Trophoblast cell (in vitro differentiated cells and primary cell): ENCODE measurements at regions not wholly inside any gene's neighbourhood (a gene's known extent, or its start where the extent isn't known, plus 50 kb on each side); places are given as distances from the start of the nearest gene placed in this dataset.

Experiments
- DNase-seq, 2 donors: peaks; one replicate each; pipeline ENCODE4 v3.0.0-alpha.2; 2016
- H2AFZ ChIP-seq: 2 replicates; pipeline ENCODE4 v1.6.1; 2013; ENCODE audit warnings: low read length, moderate library complexity, mild to moderate bottlenecking; ENCODE audit not compliant: insufficient read depth, poor library complexity
- H2AK5ac ChIP-seq: 2 replicates; pipeline ENCODE4 v1.6.1; 2013; ENCODE audit warnings: mild to moderate bottlenecking, low read length
- H2BK120ac ChIP-seq: 2 replicates; pipeline ENCODE4 v1.6.1; 2013; ENCODE audit warnings: low read length, mild to moderate bottlenecking, moderate library complexity; ENCODE audit not compliant: insufficient read depth, poor library complexity
- H2BK12ac ChIP-seq: 2 replicates; pipeline ENCODE4 v1.6.1; 2013; ENCODE audit warnings: mild to moderate bottlenecking, low read length, moderate library complexity
- H2BK5ac ChIP-seq: 2 replicates; pipeline ENCODE4 v1.6.1; 2013; ENCODE audit warnings: low read length, low read depth, moderate library complexity, mild to moderate bottlenecking; ENCODE audit not compliant: poor library complexity
- H3K14ac ChIP-seq: 2 replicates; pipeline ENCODE4 v1.6.1; 2013; ENCODE audit warnings: mild to moderate bottlenecking, low read length
- H3K18ac ChIP-seq: 2 replicates; pipeline ENCODE4 v1.6.1; 2013; ENCODE audit warnings: mild to moderate bottlenecking, low read length
- H3K23ac ChIP-seq: 2 replicates; pipeline ENCODE4 v1.6.1; 2013; ENCODE audit warnings: low read length
- H3K27ac ChIP-seq: 2 replicates; pipeline ENCODE4 v1.5.1; 2013; ENCODE audit warnings: low read depth, mild to moderate bottlenecking, inconsistent platforms, low read length, moderate library complexity
- H3K27me3 ChIP-seq: 2 replicates; pipeline ENCODE4 v1.6.1; 2013; ENCODE audit warnings: inconsistent platforms, mild to moderate bottlenecking, low read length, moderate library complexity; ENCODE audit not compliant: insufficient read depth
- H3K36me3 ChIP-seq, 2 experiments: 1 replicate in 1 of 2; 2 replicates in 1 of 2; pipeline ENCODE4 v1.6.1; 2013; ENCODE audit warnings: low read length in 2 of 2, mild to moderate bottlenecking in 2 of 2, moderate library complexity in 1 of 2; ENCODE audit not compliant: insufficient read depth in 2 of 2, control insufficient read depth in 1 of 2
- H3K4ac ChIP-seq: 2 replicates; pipeline ENCODE4 v1.6.1; 2013; ENCODE audit warnings: low read depth, mild to moderate bottlenecking, low read length, moderate library complexity
- H3K4me1 ChIP-seq, 2 experiments: 1 replicate in 1 of 2; 2 replicates in 1 of 2; pipeline ENCODE4 v1.6.1; 2013; ENCODE audit warnings: low read length in 2 of 2, mild to moderate bottlenecking in 2 of 2, moderate library complexity in 1 of 2; ENCODE audit not compliant: insufficient read depth in 2 of 2, control insufficient read depth in 1 of 2
- H3K4me2 ChIP-seq: 2 replicates; pipeline ENCODE4 v1.6.1; 2013; ENCODE audit warnings: inconsistent platforms, mild to moderate bottlenecking, low read length, moderate library complexity
- H3K4me3 ChIP-seq: 2 replicates; pipeline ENCODE4 v1.5.1; 2013; ENCODE audit warnings: mild to moderate bottlenecking, low read depth, low read length, inconsistent platforms
- H3K79me1 ChIP-seq: one replicate; pipeline ENCODE4 v1.6.1; 2013; ENCODE audit warnings: low read length
- H3K79me2 ChIP-seq: 2 replicates; pipeline ENCODE4 v1.6.1; 2013; ENCODE audit warnings: low read length, mild to moderate bottlenecking; ENCODE audit not compliant: control insufficient read depth, insufficient read depth, poor library complexity
- H3K9ac ChIP-seq: 2 replicates; pipeline ENCODE4 v1.6.1; 2013; ENCODE audit warnings: mild to moderate bottlenecking, low read length
- H3K9me3 ChIP-seq: 2 replicates; pipeline ENCODE4 v1.6.1; 2013; ENCODE audit warnings: low read depth, mild to moderate bottlenecking, control low read depth, inconsistent platforms, low read length; ENCODE audit not compliant: insufficient read depth
- H4K12ac ChIP-seq: 2 replicates; pipeline ENCODE4 v1.6.1; 2013; ENCODE audit warnings: low read depth, mild to moderate bottlenecking, low read length, moderate library complexity
- H4K8ac ChIP-seq: 2 replicates; pipeline ENCODE4 v1.6.1; 2013; ENCODE audit warnings: low read depth, mild to moderate bottlenecking, low read length, moderate library complexity
- H4K91ac ChIP-seq: one replicate; pipeline ENCODE4 v1.6.1; 2013; ENCODE audit warnings: low read depth, mild to moderate bottlenecking, low read length, moderate library complexity
- WGBS: extraction: QIAGEN DNeasy Blood & Tissue Kit; methylation state at CpG from one replicate; pipeline ENCODE4 v1.1.7; 2013; ENCODE audit warnings: missing lambda C conversion rate; ENCODE audit not compliant: insufficient read length, insufficient coverage; ENCODE audit errors: extremely low coverage; 5-methylcytosine and 5-hydroxymethylcytosine counted together

- WGBS: no CpG with 5 or more reads among the region's 3 CpGs
- Histone ChIP-seq H3K79me2 (no peaks in the 10 kb centered on the region), H3K14ac (no peak overlapping the region), H2AK5ac (no peak overlapping the region), H3K79me1 (peaks cover 11% of the 10 kb centered on the region), H3K4ac (no peak overlapping the region), H2AFZ (no peak overlapping the region), H2BK12ac (no peak overlapping the region), H3K23ac (no peak overlapping the region), H3K27me3 (no peaks in the 10 kb centered on the region), H3K9me3 (no peaks in the 10 kb centered on the region), H2BK5ac (no peak overlapping the region), H3K9ac (no peak overlapping the region), H3K4me1 (peaks cover 18 to 29% of the 10 kb centered on the region in 2 experiments), H4K8ac (no peak overlapping the region), H3K36me3 (no peaks in the 10 kb centered on the region), H3K4me3 (no peak overlapping the region), H3K4me2 (no peak overlapping the region), H4K91ac (no peak overlapping the region), H2BK120ac (no peak overlapping the region), H3K27ac (no peak overlapping the region), H3K18ac (no peak overlapping the region), H4K12ac (no peak overlapping the region)
- peak; percentile 60 to 88 for DNase-seq
These were observed 66.3 kb upstream of the AKAP13 start for GRCh38 chr15:85314146-85314545.

GRCh38 chr15:85314633-85315032 is 65.8 kb upstream of the AKAP13 start:
- Histone ChIP-seq H2BK12ac (no peak overlapping the region), H2BK5ac (no peak overlapping the region), H2BK120ac (no peak overlapping the region), H3K14ac (no peak overlapping the region), H3K4me1 (peaks cover 18 to 29% of the 10 kb centered on the region in 2 experiments), H3K79me1 (peaks cover 11% of the 10 kb centered on the region), H3K9me3 (no peaks in the 10 kb centered on the region), H3K18ac (no peak overlapping the region), H3K27ac (no peak overlapping the region), H3K79me2 (no peaks in the 10 kb centered on the region), H3K4ac (no peak overlapping the region), H3K9ac (no peak overlapping the region), H3K23ac (no peak overlapping the region), H4K8ac (no peak overlapping the region), H3K36me3 (no peaks in the 10 kb centered on the region), H2AK5ac (no peak overlapping the region), H4K91ac (no peak overlapping the region), H3K4me2 (no peak overlapping the region), H3K4me3 (no peak overlapping the region), H3K27me3 (no peaks in the 10 kb centered on the region), H4K12ac (no peak overlapping the region), H2AFZ (no peak overlapping the region)
- WGBS: no CpG with 5 or more reads among the region's 4 CpGs
- DNase-seq: peak; percentile 53 to 76

- H2BK5ac ChIP-seq: no peak overlapping the region
- WGBS: no CpG with 5 or more reads among the region's 8 CpGs
- H4K8ac ChIP-seq: no peak overlapping the region
- H4K12ac ChIP-seq: no peak overlapping the region
- peaks cover 18 to 29% of the 10 kb centered on the region in 2 experiments for H3K4me1 ChIP-seq
- H3K79me2 ChIP-seq: no peaks in the 10 kb centered on the region
- no peak overlapping the region for H4K91ac ChIP-seq
- H3K9me3 ChIP-seq: no peaks in the 10 kb centered on the region
- H2BK12ac ChIP-seq: no peak overlapping the region
- H2AK5ac ChIP-seq: no peak overlapping the region
- H3K23ac ChIP-seq: no peak overlapping the region
- peaks cover 11% of the 10 kb centered on the region for H3K79me1 ChIP-seq
- no peak overlapping the region for H3K14ac ChIP-seq
- no peaks in the 10 kb centered on the region for H3K36me3 ChIP-seq
- no peak overlapping the region for H2BK120ac ChIP-seq
- no peak overlapping the region for H2AFZ ChIP-seq
- peak in 1 of 2 donors; percentile 8 for DNase-seq
- H3K18ac ChIP-seq: no peak overlapping the region
- H3K27ac ChIP-seq: peak overlapping the region; percentile 74
- H3K4me3 ChIP-seq: no peak overlapping the region
- no peak overlapping the region for H3K9ac ChIP-seq
- no peaks in the 10 kb centered on the region for H3K27me3 ChIP-seq
- H3K4me2 ChIP-seq: no peak overlapping the region
- no peak overlapping the region for H3K4ac ChIP-seq
These were observed 64.0 kb upstream of the AKAP13 start for GRCh38 chr15:85316244-85316934.

GRCh38 chr15:85318048-85318731 is 62.2 kb upstream of the AKAP13 start:
- Histone ChIP-seq H3K27me3 (no peaks in the 10 kb centered on the region), H3K4me2 (no peak overlapping the region), H3K79me1 (peaks cover 7% of the 10 kb centered on the region), H3K27ac (peak overlapping the region; percentile 48), H3K36me3 (no peaks in the 10 kb centered on the region), H3K9me3 (no peaks in the 10 kb centered on the region), H2AFZ (no peak overlapping the region), H3K79me2 (no peaks in the 10 kb centered on the region), H4K12ac (no peak overlapping the region), H4K91ac (no peak overlapping the region), H2BK5ac (no peak overlapping the region), H2AK5ac (no peak overlapping the region), H4K8ac (no peak overlapping the region), H3K9ac (no peak overlapping the region), H3K14ac (no peak overlapping the region), H3K4me3 (no peak overlapping the region), H3K23ac (no peak overlapping the region), H2BK12ac (no peak overlapping the region), H3K4ac (no peak overlapping the region), H3K4me1 (peaks cover 12 to 23% of the 10 kb centered on the region in 2 experiments), H3K18ac (no peak overlapping the region), H2BK120ac (no peak overlapping the region)
- DNase-seq: peak in 1 of 2 donors; percentile 27
- no CpG with 5 or more reads among the region's 2 CpGs for WGBS
